GM23338 (cell line): ENCODE measurements at regions not wholly inside any gene's neighbourhood (a gene's known extent, or its start where the extent isn't known, plus 50 kb on each side); places are given as distances from the start of the nearest gene placed in this dataset.

ENCODE experiments used
- ATAC-seq: fragments of 200-7000 bp; cut with Tn5 transposase; 3 replicates; pipeline ENCODE4 v1.9.1; 2020
- DNase-seq: peaks from one replicate; pipeline ENCODE4 v3.0.0-alpha.2; 2015; ENCODE audit warnings: low spot score
- H2AFZ ChIP-seq: fragments of 200-600 bp; sonication (generic); 2 replicates; pipeline ENCODE4 v1.8.0; 2016; ENCODE audit warnings: antibody characterized with exemption, mild to moderate bottlenecking, moderate library complexity
- H3F3A ChIP-seq: fragments of 200-600 bp; sonication (generic); replicated peaks from 2 replicates; pipeline ENCODE4 v1.8.0; 2017; ENCODE audit warnings: antibody characterized with exemption, mixed run types, low read depth
- H3K27ac ChIP-seq: fragments of 200-600 bp; sonication (generic); 2 replicates; pipeline ENCODE4 v1.6.1; 2016; ENCODE audit warnings: low read depth
- H3K27me3 ChIP-seq: fragments of 200-600 bp; sonication (generic); 2 replicates; pipeline ENCODE4 v1.8.0; 2016; ENCODE audit warnings: mild to moderate bottlenecking, mixed run types, moderate library complexity; ENCODE audit not compliant: insufficient read depth
- H3K36me3 ChIP-seq: fragments of 200-600 bp; sonication (generic); 2 replicates; pipeline ENCODE4 v1.8.0; 2016; ENCODE audit warnings: mild to moderate bottlenecking; ENCODE audit not compliant: insufficient read depth
- H3K4me1 ChIP-seq: fragments of 200-600 bp; sonication (generic); 2 replicates; pipeline ENCODE4 v1.8.0; 2016; ENCODE audit warnings: mild to moderate bottlenecking, moderate library complexity; ENCODE audit not compliant: insufficient read depth
- H3K4me2 ChIP-seq: fragments of 200-600 bp; sonication (generic); 2 replicates; pipeline ENCODE4 v1.7.1; 2017; ENCODE audit warnings: mixed run types
- H3K4me3 ChIP-seq: fragments of 200-600 bp; sonication (generic); 2 replicates; pipeline ENCODE4 v1.6.1; 2016; ENCODE audit warnings: mixed run types
- H3K79me2 ChIP-seq: fragments of 200-600 bp; sonication (generic); replicated peaks from 2 replicates; pipeline ENCODE4 v1.8.0; 2017; ENCODE audit warnings: mild to moderate bottlenecking; ENCODE audit not compliant: insufficient read depth
- H3K9me2 ChIP-seq: fragments of 200-600 bp; sonication (generic); 2 replicates; pipeline ENCODE4 v1.8.0; 2017; ENCODE audit not compliant: insufficient read depth
- H4K20me1 ChIP-seq: fragments of 200-600 bp; sonication (generic); replicated peaks from 2 replicates; pipeline ENCODE4 v1.8.0; 2017; ENCODE audit warnings: mild to moderate bottlenecking; ENCODE audit not compliant: insufficient read depth
- H3K27ac Mint-ChIP-seq: 2 replicates; pipeline ENCODE4 v1.8.0; 2020; ENCODE audit warnings: inconsistent platforms, mild to moderate bottlenecking, moderate library complexity, mixed read lengths
- H3K27me3 Mint-ChIP-seq: 3 replicates; pipeline ENCODE4 v1.8.0; 2022; ENCODE audit warnings: low read depth, mild to moderate bottlenecking, moderate library complexity, mixed read lengths, inconsistent platforms; ENCODE audit not compliant: insufficient read depth, poor library complexity
- H3K36me3 Mint-ChIP-seq: 3 replicates; pipeline ENCODE4 v1.8.0; 2021; ENCODE audit warnings: low read depth, mild to moderate bottlenecking, inconsistent platforms, moderate library complexity, mixed read lengths
- H3K4me1 Mint-ChIP-seq: 3 replicates; pipeline ENCODE4 v1.8.0; 2020; ENCODE audit warnings: mild to moderate bottlenecking, inconsistent platforms, mixed read lengths
- H3K4me3 Mint-ChIP-seq: 3 replicates; pipeline ENCODE4 v1.8.0; 2021; ENCODE audit warnings: moderate library complexity, mild to moderate bottlenecking, inconsistent platforms, mixed read lengths
- H3K9me3 Mint-ChIP-seq: 3 replicates; pipeline ENCODE4 v1.8.0; 2020; ENCODE audit warnings: moderate library complexity, mild to moderate bottlenecking, inconsistent platforms, mixed read lengths
- CREB1 ChIP-seq: fragments of 250-450 bp; sonication (Bioruptor Pico); IDR thresholded peaks from 2 replicates; pipeline ENCODE4 v1.5.0; 2020; ENCODE audit warnings: low read depth, mild to moderate bottlenecking, moderate library complexity
- EZH2phosphoT487 ChIP-seq: fragments of 200-600 bp; sonication (generic); IDR thresholded peaks from one replicate; pipeline ENCODE4 v1.8.1; 2018; ENCODE audit warnings: antibody characterized with exemption; ENCODE audit not compliant: unreplicated experiment
- NANOG ChIP-seq: IDR thresholded peaks from 2 replicates; pipeline ENCODE4 v1.6.1; 2016; ENCODE audit warnings: antibody characterized with exemption, borderline replicate concordance
- POLR2AphosphoS5 ChIP-seq: IDR thresholded peaks from 2 replicates; pipeline ENCODE4 v1.6.1; 2016; ENCODE audit warnings: antibody characterized with exemption, low read depth
- STAT1 ChIP-seq: IDR thresholded peaks from one replicate; pipeline ENCODE4 v1.6.1; 2016; ENCODE audit warnings: antibody characterized with exemption; ENCODE audit not compliant: unreplicated experiment
- ZNF331 ChIP-seq: fragments of 250-450 bp; sonication (Bioruptor Pico); IDR thresholded peaks from 2 replicates; pipeline ENCODE4 v1.5.0; 2020; ENCODE audit warnings: low read depth, mild to moderate bottlenecking, moderate library complexity
- TF ChIP-seq, protein P1 (sequence below), 2 experiments: fragments of 200-600 bp in 1 of 2; sonication (generic) in 1 of 2; conservative IDR thresholded peaks; 2 replicates each; pipeline versions ENCODE4 v1.5.1 to v1.6.1; 2016 to 2017; ENCODE audit warnings: antibody characterized with exemption in 2 of 2, low read depth in 2 of 2, mild to moderate bottlenecking in 2 of 2, moderate library complexity in 1 of 2
- TF ChIP-seq, protein P2 (sequence below): IDR thresholded peaks from one replicate; pipeline ENCODE4 v1.6.1; 2018; ENCODE audit warnings: antibody characterized with exemption; ENCODE audit not compliant: unreplicated experiment
- TF ChIP-seq, protein P3 (sequence below): IDR thresholded peaks from 2 replicates; pipeline ENCODE4 v1.6.1; 2016; ENCODE audit warnings: antibody characterized with exemption

DNA sequence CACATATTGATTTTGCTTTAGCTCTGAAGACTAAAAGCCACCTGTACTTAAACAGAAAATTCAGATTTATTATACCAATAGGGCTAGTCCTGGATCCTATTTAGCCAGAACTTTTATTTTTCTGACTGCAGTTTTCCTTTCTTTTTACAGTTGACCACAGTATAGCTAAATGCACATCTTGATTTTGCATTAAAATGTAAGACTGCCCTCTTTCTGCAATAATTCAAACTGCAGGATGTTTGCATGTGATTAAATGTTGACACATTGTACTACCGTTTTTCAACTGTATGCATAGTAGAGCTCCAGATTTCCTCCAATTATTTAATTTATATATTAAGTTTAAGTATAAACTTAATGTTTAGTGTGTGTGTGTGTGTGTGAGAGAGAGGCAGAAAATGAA, 1262.9 kb downstream of the SUCLG1 start:
- Histone ChIP-seq H2AFZ (no peak overlapping the region), H4K20me1 (no peaks in the 10 kb centered on the region), H3K27ac (no peak overlapping the region), H3K4me3 (no peak overlapping the region), H3K4me2 (no peak overlapping the region), H3K9me2 (peaks cover 6% of the 10 kb centered on the region; the same call in 1 of the 2 replicates), H3K79me2 (no peaks in the 10 kb centered on the region), H3K4me1 (no peaks in the 10 kb centered on the region), H3F3A (no peaks in the 10 kb centered on the region), H3K36me3 (no peaks in the 10 kb centered on the region), H3K27me3 (no peaks in the 10 kb centered on the region)
- DNase-seq (peak; percentile 44), ATAC-seq (peak; percentile 29; the same call in 2 of the 3 replicates)
- Mint-ChIP-seq H3K36me3 (no peaks in the 10 kb centered on the region), H3K4me3 (no peak overlapping the region), H3K9me3 (no peaks in the 10 kb centered on the region), H3K27ac (no peak overlapping the region), H3K27me3 (no peaks in the 10 kb centered on the region), H3K4me1 (no peaks in the 10 kb centered on the region; the same call in 2 of the 3 replicates)
- TF ChIP-seq, protein P1, sequence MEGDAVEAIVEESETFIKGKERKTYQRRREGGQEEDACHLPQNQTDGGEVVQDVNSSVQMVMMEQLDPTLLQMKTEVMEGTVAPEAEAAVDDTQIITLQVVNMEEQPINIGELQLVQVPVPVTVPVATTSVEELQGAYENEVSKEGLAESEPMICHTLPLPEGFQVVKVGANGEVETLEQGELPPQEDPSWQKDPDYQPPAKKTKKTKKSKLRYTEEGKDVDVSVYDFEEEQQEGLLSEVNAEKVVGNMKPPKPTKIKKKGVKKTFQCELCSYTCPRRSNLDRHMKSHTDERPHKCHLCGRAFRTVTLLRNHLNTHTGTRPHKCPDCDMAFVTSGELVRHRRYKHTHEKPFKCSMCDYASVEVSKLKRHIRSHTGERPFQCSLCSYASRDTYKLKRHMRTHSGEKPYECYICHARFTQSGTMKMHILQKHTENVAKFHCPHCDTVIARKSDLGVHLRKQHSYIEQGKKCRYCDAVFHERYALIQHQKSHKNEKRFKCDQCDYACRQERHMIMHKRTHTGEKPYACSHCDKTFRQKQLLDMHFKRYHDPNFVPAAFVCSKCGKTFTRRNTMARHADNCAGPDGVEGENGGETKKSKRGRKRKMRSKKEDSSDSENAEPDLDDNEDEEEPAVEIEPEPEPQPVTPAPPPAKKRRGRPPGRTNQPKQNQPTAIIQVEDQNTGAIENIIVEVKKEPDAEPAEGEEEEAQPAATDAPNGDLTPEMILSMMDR (conservative IDR thresholded peaks at IDR 0.05; ENCODE audit: low read depth in 2 of 2), result peak; percentile 56 to 61
- TF ChIP-seq, protein P2, sequence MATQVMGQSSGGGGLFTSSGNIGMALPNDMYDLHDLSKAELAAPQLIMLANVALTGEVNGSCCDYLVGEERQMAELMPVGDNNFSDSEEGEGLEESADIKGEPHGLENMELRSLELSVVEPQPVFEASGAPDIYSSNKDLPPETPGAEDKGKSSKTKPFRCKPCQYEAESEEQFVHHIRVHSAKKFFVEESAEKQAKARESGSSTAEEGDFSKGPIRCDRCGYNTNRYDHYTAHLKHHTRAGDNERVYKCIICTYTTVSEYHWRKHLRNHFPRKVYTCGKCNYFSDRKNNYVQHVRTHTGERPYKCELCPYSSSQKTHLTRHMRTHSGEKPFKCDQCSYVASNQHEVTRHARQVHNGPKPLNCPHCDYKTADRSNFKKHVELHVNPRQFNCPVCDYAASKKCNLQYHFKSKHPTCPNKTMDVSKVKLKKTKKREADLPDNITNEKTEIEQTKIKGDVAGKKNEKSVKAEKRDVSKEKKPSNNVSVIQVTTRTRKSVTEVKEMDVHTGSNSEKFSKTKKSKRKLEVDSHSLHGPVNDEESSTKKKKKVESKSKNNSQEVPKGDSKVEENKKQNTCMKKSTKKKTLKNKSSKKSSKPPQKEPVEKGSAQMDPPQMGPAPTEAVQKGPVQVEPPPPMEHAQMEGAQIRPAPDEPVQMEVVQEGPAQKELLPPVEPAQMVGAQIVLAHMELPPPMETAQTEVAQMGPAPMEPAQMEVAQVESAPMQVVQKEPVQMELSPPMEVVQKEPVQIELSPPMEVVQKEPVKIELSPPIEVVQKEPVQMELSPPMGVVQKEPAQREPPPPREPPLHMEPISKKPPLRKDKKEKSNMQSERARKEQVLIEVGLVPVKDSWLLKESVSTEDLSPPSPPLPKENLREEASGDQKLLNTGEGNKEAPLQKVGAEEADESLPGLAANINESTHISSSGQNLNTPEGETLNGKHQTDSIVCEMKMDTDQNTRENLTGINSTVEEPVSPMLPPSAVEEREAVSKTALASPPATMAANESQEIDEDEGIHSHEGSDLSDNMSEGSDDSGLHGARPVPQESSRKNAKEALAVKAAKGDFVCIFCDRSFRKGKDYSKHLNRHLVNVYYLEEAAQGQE, result no peak

DNA sequence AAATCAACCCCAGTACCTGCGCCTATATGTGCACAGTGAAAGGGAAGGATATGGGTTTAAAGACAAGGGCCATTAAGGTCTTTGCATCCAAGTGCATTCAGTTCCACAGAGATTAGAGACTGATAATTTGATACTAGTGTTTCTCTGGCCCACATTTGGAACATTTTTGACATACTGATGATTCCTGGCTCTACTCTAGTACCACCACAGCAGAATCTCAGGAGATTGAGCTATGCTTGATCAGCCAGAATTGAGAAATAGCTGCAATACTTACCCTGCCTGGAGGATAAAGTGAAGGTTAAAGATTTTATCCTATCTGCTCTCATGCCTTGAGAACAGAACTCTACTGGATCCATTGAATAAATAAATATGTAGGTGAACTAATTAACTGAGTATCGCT, 1267.8 kb downstream of the SUCLG1 start:
- Histone ChIP-seq H2AFZ (no peak overlapping the region), H3K27ac (no peak overlapping the region), H3K9me2 (peaks cover 6% of the 10 kb centered on the region; the same call in 1 of the 2 replicates), H3K4me1 (no peaks in the 10 kb centered on the region), H3K79me2 (no peaks in the 10 kb centered on the region), H3K4me3 (no peak overlapping the region), H3K27me3 (no peaks in the 10 kb centered on the region), H4K20me1 (no peaks in the 10 kb centered on the region), H3K4me2 (no peak overlapping the region), H3K36me3 (no peaks in the 10 kb centered on the region), H3F3A (no peaks in the 10 kb centered on the region)
- Mint-ChIP-seq H3K36me3 (no peaks in the 10 kb centered on the region), H3K4me3 (no peak overlapping the region), H3K4me1 (peaks cover 5% of the 10 kb centered on the region; the same call in 1 of the 3 replicates), H3K27me3 (peaks cover 1% of the 10 kb centered on the region), H3K27ac (no peak overlapping the region), H3K9me3 (no peaks in the 10 kb centered on the region)
- no peak for DNase-seq
- no peak for ATAC-seq
- TF ChIP-seq, protein P3, sequence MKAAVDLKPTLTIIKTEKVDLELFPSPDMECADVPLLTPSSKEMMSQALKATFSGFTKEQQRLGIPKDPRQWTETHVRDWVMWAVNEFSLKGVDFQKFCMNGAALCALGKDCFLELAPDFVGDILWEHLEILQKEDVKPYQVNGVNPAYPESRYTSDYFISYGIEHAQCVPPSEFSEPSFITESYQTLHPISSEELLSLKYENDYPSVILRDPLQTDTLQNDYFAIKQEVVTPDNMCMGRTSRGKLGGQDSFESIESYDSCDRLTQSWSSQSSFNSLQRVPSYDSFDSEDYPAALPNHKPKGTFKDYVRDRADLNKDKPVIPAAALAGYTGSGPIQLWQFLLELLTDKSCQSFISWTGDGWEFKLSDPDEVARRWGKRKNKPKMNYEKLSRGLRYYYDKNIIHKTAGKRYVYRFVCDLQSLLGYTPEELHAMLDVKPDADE, result no peak
- TF ChIP-seq POLR2AphosphoS5 (no peak), NANOG (no peak), EZH2phosphoT487 (no peak), CREB1 (CRISPR knock-in tag) (no peak), STAT1 (no peak), ZNF331 (no peak)
- TF ChIP-seq, protein P2, result no peak
- TF ChIP-seq, protein P1 (conservative IDR thresholded peaks at IDR 0.05; ENCODE audit: low read depth in 2 of 2), result no peak
